ENCODE measurements at regions not wholly inside any gene's neighbourhood (a gene's known extent, or its start where the extent isn't known, plus 50 kb on each side); places are given as distances from the start of the nearest gene placed in this dataset.

GRCh38 chr4:53816561-53816960 is 225.3 kb upstream of the LNX1 start:
- no peak for DNase-seq (ENCODE audit: low read depth in 1 of 2, low spot score in 1 of 2)

- no peak for DNase-seq (ENCODE audit: low read depth in 1 of 2, low spot score in 1 of 2)
These were observed 224.0 kb upstream of the LNX1 start for GRCh38 chr4:53815281-53815680.

GRCh38 chr4:53813998-53814397 is 222.7 kb upstream of the LNX1 start:
- no peak for DNase-seq (ENCODE audit: low read depth in 1 of 2, low spot score in 1 of 2)

- no peak for DNase-seq (ENCODE audit: low read depth in 1 of 2, low spot score in 1 of 2)
These were observed 219.4 kb upstream of the LNX1 start for GRCh38 chr4:53810643-53811042.

GRCh38 chr4:53809816-53810215 is 218.5 kb upstream of the LNX1 start:
- DNase-seq (ENCODE audit: low read depth in 1 of 2, low spot score in 1 of 2) = no peak

- DNase-seq (ENCODE audit: low read depth in 1 of 2, low spot score in 1 of 2) = no peak
These were observed 214.0 kb upstream of the LNX1 start for GRCh38 chr4:53805291-53805690.

GRCh38 chr4:53804719-53805118 is 213.4 kb upstream of the LNX1 start:
- DNase-seq (ENCODE audit: low read depth in 1 of 2, low spot score in 1 of 2) = no peak

- DNase-seq (ENCODE audit: low read depth in 1 of 2, low spot score in 1 of 2) = no peak
These were observed 211.2 kb upstream of the LNX1 start for GRCh38 chr4:53802500-53802899.

- no peak for DNase-seq (ENCODE audit: low read depth in 1 of 2, low spot score in 1 of 2)
These were observed 210.1 kb upstream of the LNX1 start for GRCh38 chr4:53801373-53801772.

- no peak for DNase-seq (ENCODE audit: low read depth in 1 of 2, low spot score in 1 of 2)
These were observed 209.5 kb upstream of the LNX1 start for GRCh38 chr4:53800741-53801140.

GRCh38 chr4:53793096-53793495 is 201.8 kb upstream of the LNX1 start:
- no peak for DNase-seq (ENCODE audit: low read depth in 1 of 2, low spot score in 1 of 2)

- no peak for DNase-seq (ENCODE audit: low read depth in 1 of 2, low spot score in 1 of 2)
These were observed 199.0 kb upstream of the LNX1 start for GRCh38 chr4:53790286-53790685.

- DNase-seq (ENCODE audit: low read depth in 1 of 2, low spot score in 1 of 2) = no peak
These were observed 197.3 kb upstream of the LNX1 start for GRCh38 chr4:53788621-53789020.

- DNase-seq (ENCODE audit: low read depth in 1 of 2, low spot score in 1 of 2) = no peak
These were observed 196.7 kb upstream of the LNX1 start for GRCh38 chr4:53788011-53788410.

GRCh38 chr4:53786632-53787031 is 195.3 kb upstream of the LNX1 start:
- DNase-seq (ENCODE audit: low read depth in 1 of 2, low spot score in 1 of 2) = no peak

GRCh38 chr4:53785996-53786395 is 194.7 kb upstream of the LNX1 start:
- no peak for DNase-seq (ENCODE audit: low read depth in 1 of 2, low spot score in 1 of 2)

GRCh38 chr4:53784112-53784511 is 192.8 kb upstream of the LNX1 start:
- DNase-seq (ENCODE audit: low read depth in 1 of 2, low spot score in 1 of 2) = no peak

GRCh38 chr4:53783208-53783859 is 192.0 kb upstream of the LNX1 start:
- DNase-seq (ENCODE audit: low read depth in 1 of 2, low spot score in 1 of 2) = no peak

- DNase-seq (ENCODE audit: low read depth in 1 of 2, low spot score in 1 of 2) = no peak
These were observed 191.2 kb upstream of the LNX1 start for GRCh38 chr4:53782458-53782845.

GRCh38 chr4:53781629-53782457 is 190.6 kb upstream of the LNX1 start:
- no peak for DNase-seq (ENCODE audit: low read depth in 1 of 2, low spot score in 1 of 2)

GRCh38 chr4:53780736-53781400 is 189.6 kb upstream of the LNX1 start:
- DNase-seq (ENCODE audit: low read depth in 1 of 2, low spot score in 1 of 2) = no peak

GRCh38 chr4:53779025-53779424 is 187.7 kb upstream of the LNX1 start:
- DNase-seq (ENCODE audit: low read depth in 1 of 2, low spot score in 1 of 2) = no peak

Measured in activated T-helper 1 cell treated with anti-CD3 and anti-CD28 coated beads, Interleukin-2, amount 50 U/mL, for 16 hours (primary cell).